ENCODE measurements at regions not wholly inside any gene's neighbourhood (a gene's known extent, or its start where the extent isn't known, plus 50 kb on each side); places are given as distances from the start of the nearest gene placed in this dataset.
A peak's percentile ranks its signal among the peaks of the same experiment; 100 is the strongest.
"Not testable (repeated sequence)": the region's sequence is repeated elsewhere in the genome, so short reads cannot be mapped to it uniquely, and the experiment has no call there.

DNA sequence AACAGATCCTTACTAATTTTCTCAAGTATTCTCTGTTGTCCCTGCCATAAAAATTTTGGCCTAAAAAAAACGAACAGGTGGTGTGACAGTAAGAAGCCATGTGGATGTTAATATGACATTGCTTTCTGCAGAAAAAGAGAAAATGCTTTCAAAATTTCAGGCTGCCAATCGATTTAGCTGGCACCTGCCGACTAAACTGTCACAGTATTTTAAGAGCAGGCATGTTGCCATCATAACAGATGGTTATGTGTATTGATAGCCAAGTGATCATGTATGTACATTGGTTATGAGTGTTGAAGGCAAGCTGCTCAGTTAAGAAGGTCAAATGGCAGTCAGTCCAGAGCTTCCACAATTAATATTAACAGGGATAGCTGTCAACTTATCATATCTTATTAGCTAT lies 1017.0 kb downstream of the MRPL39 start:
- no peak for DNase-seq (ENCODE audit: low read depth)

DNA sequence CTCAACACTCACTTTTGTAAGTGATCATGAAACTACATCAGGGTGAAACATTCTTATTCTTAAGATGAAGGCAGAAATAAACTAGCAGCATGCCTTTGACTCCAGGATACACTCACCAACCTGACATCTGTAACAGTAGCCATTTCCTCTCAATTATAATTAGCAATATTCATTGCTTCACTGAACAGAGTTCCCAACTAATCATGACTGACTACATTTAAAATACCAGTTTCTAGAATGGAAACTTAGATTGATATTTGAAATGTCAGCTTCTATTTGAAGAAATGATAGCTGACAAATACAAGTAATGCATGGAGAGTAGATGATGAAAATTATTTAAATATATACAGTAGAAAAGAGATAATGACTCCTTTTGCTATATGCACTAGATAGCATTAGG lies 1023.8 kb downstream of the MRPL39 start:
- DNase-seq (ENCODE audit: low read depth) = no peak

- DNase-seq (ENCODE audit: low read depth) = no peak
Observed at GRCh38 chr21:24577301-24577700, 1030.0 kb downstream of the MRPL39 start.

DNA sequence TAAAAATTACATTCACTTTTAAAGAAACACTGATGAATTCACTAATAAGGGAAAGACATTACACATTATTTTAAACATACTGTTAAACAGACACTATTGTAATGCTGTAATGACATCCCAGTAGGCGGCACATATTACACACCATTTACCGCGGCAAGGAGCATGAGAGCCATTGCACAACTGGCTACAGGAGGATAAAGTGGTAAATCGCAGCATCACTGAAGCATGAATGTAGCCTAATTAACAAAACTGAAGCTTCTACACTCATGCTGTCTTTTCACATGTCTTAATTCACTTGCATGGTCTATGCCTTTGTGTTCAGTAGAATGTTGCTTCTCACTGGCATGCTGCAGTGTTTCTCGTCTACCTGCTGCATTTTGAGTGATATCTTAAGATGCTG lies 1046.0 kb downstream of the MRPL39 start:
- DNase-seq (ENCODE audit: low read depth) = no peak

DNA sequence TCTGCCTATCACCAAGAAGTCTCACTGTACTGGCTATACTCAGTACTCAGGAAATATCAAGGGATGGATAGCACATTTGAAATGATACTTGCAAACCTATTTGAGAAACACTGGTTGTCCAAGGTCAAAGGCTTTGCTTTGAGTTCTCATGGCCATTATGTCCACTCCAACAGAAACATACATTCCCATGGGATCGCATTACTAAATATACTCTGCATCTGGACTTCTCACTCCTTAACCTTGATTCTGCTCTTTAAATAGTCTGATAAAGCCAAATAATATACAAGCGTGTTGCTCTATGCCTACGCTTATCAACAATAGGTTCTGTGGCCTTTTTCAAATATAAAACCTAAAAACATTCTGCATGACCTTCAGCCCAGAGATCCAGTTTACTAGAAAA lies 1054.8 kb downstream of the MRPL39 start:
- no peak for DNase-seq (ENCODE audit: low read depth)

GRCh38 chr21:24545807-24546361 lies 1061.4 kb downstream of the MRPL39 start:
- DNase-seq (ENCODE audit: low read depth) = no peak

- no peak for DNase-seq (ENCODE audit: low read depth)
Observed at GRCh38 chr21:24514081-24514733, 1093.1 kb downstream of the MRPL39 start.

GRCh38 chr21:24509131-24509530 lies 1098.2 kb downstream of the MRPL39 start:
- DNase-seq (ENCODE audit: low read depth) = no peak

- no peak for DNase-seq (ENCODE audit: low read depth)
Observed at GRCh38 chr21:24486973-24487372, 1120.3 kb downstream of the MRPL39 start.

DNA sequence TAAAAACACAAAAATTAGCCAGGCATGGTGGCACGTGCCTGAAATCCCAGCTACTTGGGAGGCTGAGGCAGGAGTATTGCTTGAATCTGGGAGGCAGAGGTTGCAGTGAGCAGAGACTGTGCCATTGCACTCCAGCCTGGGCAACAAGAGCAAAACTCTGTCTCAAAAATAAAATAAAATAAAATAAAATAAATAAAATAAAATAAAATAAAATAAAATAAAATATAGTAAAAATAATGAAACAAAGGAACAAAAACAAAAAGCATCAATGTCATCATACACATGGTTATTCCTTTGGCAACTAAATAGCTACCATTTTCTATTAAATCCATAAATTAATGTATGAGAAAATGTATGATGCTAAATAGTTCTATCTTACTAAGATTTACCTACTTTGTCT lies 1123.9 kb downstream of the MRPL39 start:
- DNase-seq (ENCODE audit: low read depth) = not testable (repeated sequence)

GRCh38 chr21:24470852-24471251 lies 1136.4 kb downstream of the MRPL39 start:
- no peak for DNase-seq (ENCODE audit: low read depth)

GRCh38 chr21:24456358-24456757 lies 1150.9 kb downstream of the MRPL39 start:
- DNase-seq (ENCODE audit: low read depth) = no peak

DNA sequence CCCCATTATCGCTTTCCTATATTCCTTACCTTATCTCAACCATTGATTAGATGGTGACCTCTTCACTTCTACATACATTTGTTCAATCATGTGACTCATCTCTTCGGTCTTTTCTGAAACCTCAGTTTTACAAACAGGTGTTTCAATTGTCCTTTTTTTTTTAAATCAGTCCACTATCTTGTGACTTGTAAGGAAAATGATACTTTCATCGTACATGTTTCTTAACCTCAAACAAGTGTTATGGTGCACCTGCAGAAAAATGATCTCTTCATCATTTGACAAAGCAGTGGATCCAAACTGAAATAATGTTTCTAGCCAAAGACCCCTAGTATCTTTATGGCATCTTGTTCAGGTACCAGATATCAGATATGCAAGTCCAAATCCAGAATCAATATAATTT lies 1157.2 kb downstream of the MRPL39 start:
- DNase-seq (ENCODE audit: low read depth) = no peak

- no peak for DNase-seq (ENCODE audit: low read depth)
Observed at GRCh38 chr21:24445517-24445916, 1161.8 kb downstream of the MRPL39 start.

DNA sequence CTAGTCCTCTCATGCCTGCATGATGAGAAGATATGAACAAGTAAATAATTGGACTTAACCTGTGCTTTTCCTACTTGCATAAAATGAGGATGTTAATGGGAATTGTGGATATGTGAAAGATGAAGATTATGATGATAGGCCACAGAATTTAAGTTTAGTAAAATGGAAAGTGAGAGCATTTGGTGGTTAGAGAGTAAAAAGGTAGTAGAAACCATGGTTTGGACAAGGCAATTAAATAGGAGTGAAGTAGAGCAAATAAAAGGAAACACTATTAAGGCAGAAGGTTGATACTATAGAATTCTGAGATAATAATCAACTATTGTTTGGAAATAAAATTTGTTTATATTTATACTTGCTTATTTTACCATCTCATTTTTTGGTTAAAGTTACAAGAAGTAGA lies 1162.5 kb downstream of the MRPL39 start:
- DNase-seq (ENCODE audit: low read depth) = no peak

DNA sequence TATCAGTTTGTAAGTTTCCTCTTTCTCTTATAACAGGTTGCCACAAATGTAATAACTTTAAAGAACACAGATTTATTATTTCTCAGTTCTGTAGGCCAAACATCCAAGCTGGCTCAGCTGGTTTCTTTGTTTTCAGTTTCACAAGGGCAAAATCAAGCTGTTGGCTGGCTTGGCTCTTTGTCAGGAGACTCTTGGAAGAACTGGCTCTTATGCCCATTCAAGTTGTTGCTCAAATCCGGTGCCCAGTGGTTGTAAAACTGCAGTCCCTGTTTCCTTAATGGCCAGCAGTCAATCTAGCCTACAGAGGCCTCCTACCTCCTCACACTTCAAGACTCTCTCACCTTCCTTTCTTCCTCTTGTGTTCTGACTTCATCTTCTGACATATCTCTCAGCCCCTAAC lies 1171.0 kb downstream of the MRPL39 start:
- no peak for DNase-seq (ENCODE audit: low read depth)

GRCh38 chr21:24428591-24429199 lies 1178.6 kb downstream of the MRPL39 start:
- peak; percentile 34 for DNase-seq (ENCODE audit: low read depth)

DNA sequence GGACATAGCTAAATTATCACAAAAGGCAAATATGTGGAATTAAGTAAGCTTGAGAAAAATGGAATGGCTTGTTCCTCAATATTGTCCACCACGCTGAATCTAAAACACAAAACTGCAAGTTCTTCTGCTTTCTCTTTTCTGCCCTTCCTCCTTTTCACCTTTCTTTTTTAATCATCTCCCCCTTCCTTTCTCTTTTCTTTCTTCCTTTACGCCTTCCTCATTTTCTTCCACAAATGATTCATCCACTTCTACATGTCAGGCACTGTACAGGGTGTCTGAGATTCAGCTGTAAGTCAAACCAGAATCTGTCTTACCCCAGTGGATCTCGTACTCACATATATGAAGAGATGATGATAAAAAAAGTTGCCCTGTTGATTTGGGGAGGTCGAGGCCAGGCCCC lies 1182.5 kb downstream of the MRPL39 start:
- DNase-seq (ENCODE audit: low read depth) = no peak

GRCh38 chr21:24423546-24423945 lies 1183.7 kb downstream of the MRPL39 start:
- DNase-seq (ENCODE audit: low read depth) = no peak

DNA sequence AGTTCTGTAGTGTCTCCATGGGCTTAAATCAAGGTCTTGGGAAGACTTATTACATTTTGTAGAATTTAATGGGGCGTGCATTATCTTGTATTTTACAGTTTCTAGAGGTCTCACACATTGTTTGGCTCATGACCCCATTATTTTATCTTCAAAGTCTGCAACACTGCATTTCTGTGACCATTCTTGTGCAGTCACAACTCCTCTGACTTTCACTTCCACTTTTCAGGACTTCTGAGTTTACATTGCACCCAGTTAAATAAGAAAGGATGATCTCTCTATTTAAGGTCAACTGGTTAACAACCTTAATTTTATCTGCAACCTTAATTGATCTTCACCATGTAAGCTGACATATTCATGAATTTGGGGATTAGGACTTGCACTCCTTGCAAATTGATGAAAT lies 1186.6 kb downstream of the MRPL39 start:
- DNase-seq (ENCODE audit: low read depth) = no peak

- DNase-seq (ENCODE audit: low read depth) = not testable (repeated sequence)
Observed at GRCh38 chr21:24419641-24420040, 1187.6 kb downstream of the MRPL39 start.

DNA sequence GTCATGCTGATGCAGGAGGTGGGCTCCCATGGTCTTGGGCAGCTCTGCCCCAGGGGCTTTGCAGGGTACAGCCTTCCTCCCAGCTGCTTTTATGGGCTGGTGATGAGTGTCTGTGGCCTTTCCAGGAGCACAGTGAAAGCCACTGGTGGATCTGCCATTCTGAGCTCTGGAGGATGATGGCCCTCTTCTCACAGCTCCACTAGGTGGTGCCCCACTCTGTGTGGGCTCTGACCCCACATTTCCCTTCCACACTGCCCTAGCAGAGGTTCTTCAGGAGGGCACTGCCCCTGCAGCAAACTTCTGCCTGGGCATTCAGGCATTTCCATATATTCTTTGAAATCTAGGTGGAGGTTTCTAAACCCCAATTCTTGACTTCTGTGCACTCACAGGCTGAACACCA lies 1188.6 kb downstream of the MRPL39 start:
- no peak for DNase-seq (ENCODE audit: low read depth)

GRCh38 chr21:24411429-24411828 lies 1195.9 kb downstream of the MRPL39 start:
- DNase-seq (ENCODE audit: low read depth) = no peak
